WTC11 (cell line): ENCODE measurements at regions not wholly inside any gene's neighbourhood (a gene's known extent, or its start where the extent isn't known, plus 50 kb on each side); places are given as distances from the start of the nearest gene placed in this dataset.

Source experiments
- ATAC-seq: fragments of 200-7000 bp; cut with Tn5 transposase; 2 replicates; pipeline ENCODE4 v1.10.0; 2021; ENCODE audit warnings: mild to moderate bottlenecking, moderate library complexity
- CTCF ChIA-PET: fragments of 300-600 bp; sonication (Branson Sonifier 250); formaldehyde crosslinking; loops from one replicate; lab custom pipeline; 2021; ENCODE audit warnings: antibody characterized with exemption; lab: Charles Lee
- POLR2A ChIA-PET: fragments of 350-600 bp; sonication (Branson Sonifier 250); formaldehyde crosslinking; loops from one replicate; lab custom pipeline; 2021; ENCODE audit warnings: antibody characterized with exemption; lab: Charles Lee
- DNase-seq: peaks from one replicate; pipeline ENCODE4 v3.0.0; 2021; ENCODE audit warnings: low spot score
- H3K27ac Mint-ChIP-seq: 2 replicates; pipeline ENCODE4 v1.8.0; 2021; ENCODE audit warnings: mixed read lengths
- H3K27me3 Mint-ChIP-seq: 2 replicates; pipeline ENCODE4 v1.8.0; 2021; ENCODE audit warnings: low read depth, mild to moderate bottlenecking, moderate library complexity, mixed read lengths
- H3K36me3 Mint-ChIP-seq: 2 replicates; pipeline ENCODE4 v1.8.0; 2021; ENCODE audit warnings: mixed read lengths
- H3K4me1 Mint-ChIP-seq: 2 replicates; pipeline ENCODE4 v1.8.0; 2022; ENCODE audit warnings: mixed read lengths
- H3K4me3 Mint-ChIP-seq: 2 replicates; pipeline ENCODE4 v1.8.0; 2021; ENCODE audit warnings: mild to moderate bottlenecking, moderate library complexity, mixed read lengths
- H3K9me3 Mint-ChIP-seq: 2 replicates; pipeline ENCODE4 v1.8.0; 2021; ENCODE audit warnings: mixed read lengths
- CREB1 ChIP-seq: sonication (generic); formaldehyde crosslinking; IDR thresholded peaks from 2 replicates; pipeline ENCODE4 v1.8.0; 2023; ENCODE audit warnings: mild to moderate bottlenecking, missing genetic modification reagents
- EMX1 ChIP-seq: fragments of 250-450 bp; sonication (Bioruptor Pico); IDR thresholded peaks from 2 replicates; pipeline ENCODE4 v1.8.0; 2021; ENCODE audit warnings: mild to moderate bottlenecking
- ETV6 ChIP-seq: sonication (generic); formaldehyde crosslinking; IDR thresholded peaks from 2 replicates; pipeline ENCODE4 v1.8.1; 2022; ENCODE audit warnings: mild to moderate bottlenecking, missing genetic modification reagents
- FOXJ3 ChIP-seq: sonication (generic); formaldehyde crosslinking; IDR thresholded peaks from 2 replicates; pipeline ENCODE4 v1.9.0; 2021; ENCODE audit warnings: missing genetic modification reagents, mild to moderate bottlenecking, borderline replicate concordance
- FOXK1 ChIP-seq: sonication (generic); formaldehyde crosslinking; IDR thresholded peaks from 2 replicates; pipeline ENCODE4 v1.8.0; 2022; ENCODE audit warnings: mild to moderate bottlenecking, moderate library complexity, missing genetic modification reagents
- MXD4 ChIP-seq: fragments of 250-450 bp; sonication (Bioruptor Pico); IDR thresholded peaks from 2 replicates; pipeline ENCODE4 v1.8.0; 2021; ENCODE audit warnings: mild to moderate bottlenecking, moderate library complexity, borderline replicate concordance
- MYBL2 ChIP-seq: sonication (generic); formaldehyde crosslinking; IDR thresholded peaks from 2 replicates; pipeline ENCODE4 v1.8.1; 2023; ENCODE audit warnings: mild to moderate bottlenecking, moderate library complexity, missing genetic modification reagents
- SP1 ChIP-seq: sonication (generic); formaldehyde crosslinking; conservative IDR thresholded peaks from 2 replicates; pipeline ENCODE4 v1.8.1; 2022; ENCODE audit warnings: missing genetic modification reagents
- ZNF232 ChIP-seq: sonication (generic); formaldehyde crosslinking; IDR thresholded peaks from 2 replicates; pipeline ENCODE4 v1.8.0; 2022; ENCODE audit warnings: mild to moderate bottlenecking, missing genetic modification reagents
- TF ChIP-seq, protein P1 (sequence below): sonication (generic); formaldehyde crosslinking; IDR thresholded peaks from 2 replicates; pipeline ENCODE4 v1.8.0; 2023; ENCODE audit warnings: mild to moderate bottlenecking, missing genetic modification reagents
- TF ChIP-seq, protein P2 (sequence below): fragments of 250-450 bp; sonication (Bioruptor Pico); IDR thresholded peaks from 2 replicates; pipeline ENCODE4 v1.9.0; 2021; ENCODE audit warnings: moderate library complexity, mild to moderate bottlenecking, inconsistent platforms, borderline replicate concordance
- TF ChIP-seq, protein P3 (sequence below): sonication (generic); formaldehyde crosslinking; conservative IDR thresholded peaks from 2 replicates; pipeline ENCODE4 v1.8.1; 2023; ENCODE audit warnings: mild to moderate bottlenecking, low read depth, missing genetic modification reagents, moderate library complexity
- TF ChIP-seq, protein P4 (sequence below): sonication (generic); formaldehyde crosslinking; IDR thresholded peaks from 2 replicates; pipeline ENCODE4 v1.8.1; 2022; ENCODE audit warnings: mild to moderate bottlenecking, missing genetic modification reagents, moderate library complexity, borderline replicate concordance
- TF ChIP-seq, protein P5 (sequence below): fragments of 250-450 bp; sonication (Bioruptor Pico); conservative IDR thresholded peaks from 2 replicates; pipeline ENCODE4 v1.9.0; 2021; ENCODE audit warnings: mild to moderate bottlenecking
- TF ChIP-seq, protein P6 (sequence below): fragments of 250-450 bp; sonication (Bioruptor Pico); IDR thresholded peaks from 2 replicates; pipeline ENCODE4 v1.9.0; 2021; ENCODE audit warnings: mild to moderate bottlenecking

DNA sequence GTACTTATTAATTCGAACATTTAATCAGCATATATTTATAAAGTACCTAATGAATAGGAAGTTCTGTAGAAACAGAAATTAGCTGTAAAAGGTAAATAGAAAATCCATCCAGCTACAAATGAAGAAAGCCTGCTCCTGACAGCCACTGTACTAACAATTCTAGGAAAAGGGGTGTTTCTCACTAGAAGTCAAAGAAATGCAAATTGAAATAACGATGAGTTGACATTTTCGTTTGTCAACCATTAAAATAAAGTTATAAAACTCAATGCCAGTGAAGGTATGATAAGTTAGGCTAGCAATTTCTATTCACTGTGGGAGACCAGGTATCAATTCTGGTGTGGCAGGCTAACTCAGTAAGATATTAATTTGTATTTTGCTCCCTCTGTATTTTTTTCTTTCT is 198.0 kb downstream of the ARL4C start (continued):
- TF ChIP-seq, protein P1, sequence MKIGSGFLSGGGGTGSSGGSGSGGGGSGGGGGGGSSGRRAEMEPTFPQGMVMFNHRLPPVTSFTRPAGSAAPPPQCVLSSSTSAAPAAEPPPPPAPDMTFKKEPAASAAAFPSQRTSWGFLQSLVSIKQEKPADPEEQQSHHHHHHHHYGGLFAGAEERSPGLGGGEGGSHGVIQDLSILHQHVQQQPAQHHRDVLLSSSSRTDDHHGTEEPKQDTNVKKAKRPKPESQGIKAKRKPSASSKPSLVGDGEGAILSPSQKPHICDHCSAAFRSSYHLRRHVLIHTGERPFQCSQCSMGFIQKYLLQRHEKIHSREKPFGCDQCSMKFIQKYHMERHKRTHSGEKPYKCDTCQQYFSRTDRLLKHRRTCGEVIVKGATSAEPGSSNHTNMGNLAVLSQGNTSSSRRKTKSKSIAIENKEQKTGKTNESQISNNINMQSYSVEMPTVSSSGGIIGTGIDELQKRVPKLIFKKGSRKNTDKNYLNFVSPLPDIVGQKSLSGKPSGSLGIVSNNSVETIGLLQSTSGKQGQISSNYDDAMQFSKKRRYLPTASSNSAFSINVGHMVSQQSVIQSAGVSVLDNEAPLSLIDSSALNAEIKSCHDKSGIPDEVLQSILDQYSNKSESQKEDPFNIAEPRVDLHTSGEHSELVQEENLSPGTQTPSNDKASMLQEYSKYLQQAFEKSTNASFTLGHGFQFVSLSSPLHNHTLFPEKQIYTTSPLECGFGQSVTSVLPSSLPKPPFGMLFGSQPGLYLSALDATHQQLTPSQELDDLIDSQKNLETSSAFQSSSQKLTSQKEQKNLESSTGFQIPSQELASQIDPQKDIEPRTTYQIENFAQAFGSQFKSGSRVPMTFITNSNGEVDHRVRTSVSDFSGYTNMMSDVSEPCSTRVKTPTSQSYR (CRISPR knock-in tag) = no peak
- TF ChIP-seq SP1 (CRISPR knock-in tag) (no peak), CREB1 (no peak), ZNF232 (CRISPR knock-in tag) (no peak), MXD4 (no peak)
- TF ChIP-seq, protein P2, sequence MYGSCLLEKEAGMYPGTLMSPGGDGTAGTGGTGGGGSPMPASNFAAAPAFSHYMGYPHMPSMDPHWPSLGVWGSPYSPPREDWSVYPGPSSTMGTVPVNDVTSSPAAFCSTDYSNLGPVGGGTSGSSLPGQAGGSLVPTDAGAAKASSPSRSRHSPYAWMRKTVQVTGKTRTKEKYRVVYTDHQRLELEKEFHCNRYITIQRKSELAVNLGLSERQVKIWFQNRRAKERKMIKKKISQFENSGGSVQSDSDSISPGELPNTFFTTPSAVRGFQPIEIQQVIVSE (CRISPR knock-in tag) = no peak

DNA sequence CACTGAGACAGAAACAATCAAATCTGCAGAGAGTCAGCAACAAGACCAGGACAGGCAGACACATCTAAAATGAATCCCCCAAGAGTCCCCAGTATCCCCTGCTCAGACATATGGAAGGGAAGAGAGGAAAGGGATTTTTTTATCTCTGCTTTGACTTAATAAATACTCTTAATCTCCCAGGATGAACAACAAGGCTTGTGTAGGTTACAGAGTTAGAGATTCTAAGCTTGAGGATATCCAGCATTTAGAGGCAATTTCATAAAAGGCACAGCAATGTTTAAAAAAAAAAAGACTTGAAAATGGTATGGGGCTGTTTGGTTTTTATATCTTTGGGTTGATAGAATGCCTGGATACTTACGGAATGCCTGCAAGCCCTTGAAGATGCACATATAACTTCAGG is 199.9 kb downstream of the ARL4C start:
- no peak for TF ChIP-seq FOXK1 (CRISPR knock-in tag)
- TF ChIP-seq, protein P3, sequence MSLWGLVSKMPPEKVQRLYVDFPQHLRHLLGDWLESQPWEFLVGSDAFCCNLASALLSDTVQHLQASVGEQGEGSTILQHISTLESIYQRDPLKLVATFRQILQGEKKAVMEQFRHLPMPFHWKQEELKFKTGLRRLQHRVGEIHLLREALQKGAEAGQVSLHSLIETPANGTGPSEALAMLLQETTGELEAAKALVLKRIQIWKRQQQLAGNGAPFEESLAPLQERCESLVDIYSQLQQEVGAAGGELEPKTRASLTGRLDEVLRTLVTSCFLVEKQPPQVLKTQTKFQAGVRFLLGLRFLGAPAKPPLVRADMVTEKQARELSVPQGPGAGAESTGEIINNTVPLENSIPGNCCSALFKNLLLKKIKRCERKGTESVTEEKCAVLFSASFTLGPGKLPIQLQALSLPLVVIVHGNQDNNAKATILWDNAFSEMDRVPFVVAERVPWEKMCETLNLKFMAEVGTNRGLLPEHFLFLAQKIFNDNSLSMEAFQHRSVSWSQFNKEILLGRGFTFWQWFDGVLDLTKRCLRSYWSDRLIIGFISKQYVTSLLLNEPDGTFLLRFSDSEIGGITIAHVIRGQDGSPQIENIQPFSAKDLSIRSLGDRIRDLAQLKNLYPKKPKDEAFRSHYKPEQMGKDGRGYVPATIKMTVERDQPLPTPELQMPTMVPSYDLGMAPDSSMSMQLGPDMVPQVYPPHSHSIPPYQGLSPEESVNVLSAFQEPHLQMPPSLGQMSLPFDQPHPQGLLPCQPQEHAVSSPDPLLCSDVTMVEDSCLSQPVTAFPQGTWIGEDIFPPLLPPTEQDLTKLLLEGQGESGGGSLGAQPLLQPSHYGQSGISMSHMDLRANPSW (CRISPR knock-in tag) = no peak
- TF ChIP-seq MYBL2 = no peak
- Mint-ChIP-seq H3K27ac (no peak overlapping the region), H3K36me3 (no peaks in the 10 kb centered on the region), H3K4me3 (no peak overlapping the region), H3K27me3 (no peaks in the 10 kb centered on the region), H3K9me3 (peaks cover 10% of the 10 kb centered on the region; the same call in 1 of the 2 replicates), H3K4me1 (peaks cover 13% of the 10 kb centered on the region)
- CTCF ChIA-PET = no interaction called here
- DNase-seq (no peak), ATAC-seq (no peak)
- POLR2A ChIA-PET = no interaction called here

DNA sequence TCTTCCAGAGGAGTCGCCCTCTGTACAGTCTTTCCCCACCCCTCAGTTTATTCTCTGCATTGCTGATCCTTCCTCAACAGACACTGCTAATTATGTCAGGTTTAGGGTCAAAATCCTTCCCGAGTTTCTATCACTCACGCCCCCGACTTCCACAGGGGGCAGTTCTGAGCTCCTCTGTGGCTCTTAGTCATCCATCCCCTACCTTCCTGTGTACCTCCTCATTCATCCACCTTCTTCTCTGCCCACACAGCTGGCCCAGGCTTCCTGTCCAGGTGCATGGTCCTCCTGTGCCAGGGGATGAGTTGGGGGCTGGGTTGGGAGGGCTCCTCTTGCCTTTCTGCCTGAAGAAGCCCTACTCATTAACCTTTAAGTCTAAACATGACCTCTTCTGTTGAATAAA is 202.9 kb downstream of the ARL4C start:
- Mint-ChIP-seq H3K9me3 (peaks cover 10% of the 10 kb centered on the region; the same call in 1 of the 2 replicates), H3K4me3 (no peak overlapping the region), H3K36me3 (no peaks in the 10 kb centered on the region), H3K27ac (no peak overlapping the region), H3K27me3 (no peaks in the 10 kb centered on the region), H3K4me1 (peaks cover 13% of the 10 kb centered on the region)
- ATAC-seq (peak; percentile 79), DNase-seq (peak; percentile 32)
- ChIA-PET CTCF (interaction anchor here (0.6 to 1.5 kb wide), 10 partner anchors 11 to 251 kb away, joined by 3 to 9 read pairs (median 5); partner anchors contain the start of gene ARL4C), POLR2A (interaction anchor here (0.7 to 0.9 kb wide), 2 partner anchors 153 to 203 kb away, joined by 3 to 4 read pairs; partner anchors contain the start of gene ARL4C)
- TF ChIP-seq, protein P4, sequence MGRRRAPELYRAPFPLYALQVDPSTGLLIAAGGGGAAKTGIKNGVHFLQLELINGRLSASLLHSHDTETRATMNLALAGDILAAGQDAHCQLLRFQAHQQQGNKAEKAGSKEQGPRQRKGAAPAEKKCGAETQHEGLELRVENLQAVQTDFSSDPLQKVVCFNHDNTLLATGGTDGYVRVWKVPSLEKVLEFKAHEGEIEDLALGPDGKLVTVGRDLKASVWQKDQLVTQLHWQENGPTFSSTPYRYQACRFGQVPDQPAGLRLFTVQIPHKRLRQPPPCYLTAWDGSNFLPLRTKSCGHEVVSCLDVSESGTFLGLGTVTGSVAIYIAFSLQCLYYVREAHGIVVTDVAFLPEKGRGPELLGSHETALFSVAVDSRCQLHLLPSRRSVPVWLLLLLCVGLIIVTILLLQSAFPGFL = no peak
- no peak for TF ChIP-seq CREB1
- TF ChIP-seq EMX1 (CRISPR knock-in tag) = no peak
- TF ChIP-seq, protein P5, sequence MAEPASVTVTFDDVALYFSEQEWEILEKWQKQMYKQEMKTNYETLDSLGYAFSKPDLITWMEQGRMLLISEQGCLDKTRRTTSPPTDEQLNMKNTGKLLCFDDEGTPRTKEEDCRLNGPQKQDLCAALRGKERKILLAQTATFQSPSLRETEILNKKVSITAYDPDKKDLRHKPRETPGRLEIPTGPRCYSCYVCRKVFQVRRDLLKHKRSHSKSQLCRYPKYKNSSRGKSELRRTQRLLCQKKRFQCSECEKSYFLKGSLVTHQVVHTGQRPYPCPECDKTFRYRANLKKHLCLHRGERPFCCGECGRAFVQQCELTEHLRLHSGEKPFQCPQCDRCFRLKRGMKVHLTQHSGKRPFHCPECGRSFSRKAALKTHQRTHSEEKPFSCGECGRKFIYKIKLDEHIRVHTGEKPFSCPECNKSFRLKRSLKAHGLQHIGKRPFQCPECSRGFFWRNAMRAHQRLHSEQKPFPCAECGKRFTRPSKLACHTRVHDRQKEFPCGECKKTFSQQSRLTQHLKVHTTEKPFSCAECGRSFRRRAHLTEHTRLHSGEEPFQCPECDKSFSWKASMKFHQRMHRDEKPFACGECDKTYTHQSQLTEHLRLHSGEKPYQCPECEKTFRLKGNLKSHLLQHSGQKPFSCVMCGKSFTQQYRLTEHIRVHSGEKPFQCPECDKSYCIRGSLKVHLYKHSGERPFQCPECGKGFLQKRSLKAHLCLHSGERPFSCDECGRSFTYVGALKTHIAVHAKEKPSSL = no peak
- TF ChIP-seq, protein P6, sequence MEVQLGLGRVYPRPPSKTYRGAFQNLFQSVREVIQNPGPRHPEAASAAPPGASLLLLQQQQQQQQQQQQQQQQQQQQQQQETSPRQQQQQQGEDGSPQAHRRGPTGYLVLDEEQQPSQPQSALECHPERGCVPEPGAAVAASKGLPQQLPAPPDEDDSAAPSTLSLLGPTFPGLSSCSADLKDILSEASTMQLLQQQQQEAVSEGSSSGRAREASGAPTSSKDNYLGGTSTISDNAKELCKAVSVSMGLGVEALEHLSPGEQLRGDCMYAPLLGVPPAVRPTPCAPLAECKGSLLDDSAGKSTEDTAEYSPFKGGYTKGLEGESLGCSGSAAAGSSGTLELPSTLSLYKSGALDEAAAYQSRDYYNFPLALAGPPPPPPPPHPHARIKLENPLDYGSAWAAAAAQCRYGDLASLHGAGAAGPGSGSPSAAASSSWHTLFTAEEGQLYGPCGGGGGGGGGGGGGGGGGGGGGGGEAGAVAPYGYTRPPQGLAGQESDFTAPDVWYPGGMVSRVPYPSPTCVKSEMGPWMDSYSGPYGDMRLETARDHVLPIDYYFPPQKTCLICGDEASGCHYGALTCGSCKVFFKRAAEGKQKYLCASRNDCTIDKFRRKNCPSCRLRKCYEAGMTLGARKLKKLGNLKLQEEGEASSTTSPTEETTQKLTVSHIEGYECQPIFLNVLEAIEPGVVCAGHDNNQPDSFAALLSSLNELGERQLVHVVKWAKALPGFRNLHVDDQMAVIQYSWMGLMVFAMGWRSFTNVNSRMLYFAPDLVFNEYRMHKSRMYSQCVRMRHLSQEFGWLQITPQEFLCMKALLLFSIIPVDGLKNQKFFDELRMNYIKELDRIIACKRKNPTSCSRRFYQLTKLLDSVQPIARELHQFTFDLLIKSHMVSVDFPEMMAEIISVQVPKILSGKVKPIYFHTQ = no peak
- TF ChIP-seq FOXJ3 = no peak
- TF ChIP-seq ETV6 (CRISPR knock-in tag) = no peak
